OCI-LY3 (cell line): ENCODE measurements at regions not wholly inside any gene's neighbourhood (a gene's known extent, or its start where the extent isn't known, plus 50 kb on each side); places are given as distances from the start of the nearest gene placed in this dataset.

Experiments
- EZH2phosphoT487 ChIP-seq: fragments of 200-600 bp; shearing (Covaris generic); IDR thresholded peaks from 2 replicates; pipeline ENCODE4 v1.6.1; 2018; ENCODE audit warnings: antibody characterized with exemption, mixed run types, low read depth
- TF ChIP-seq, protein P1 (sequence below): fragments of 200-600, 300-600 bp; sonication (generic); IDR thresholded peaks from 2 replicates; pipeline ENCODE4 v1.5.1; 2014; ENCODE audit warnings: antibody characterized with exemption, low read length, low read depth

DNA sequence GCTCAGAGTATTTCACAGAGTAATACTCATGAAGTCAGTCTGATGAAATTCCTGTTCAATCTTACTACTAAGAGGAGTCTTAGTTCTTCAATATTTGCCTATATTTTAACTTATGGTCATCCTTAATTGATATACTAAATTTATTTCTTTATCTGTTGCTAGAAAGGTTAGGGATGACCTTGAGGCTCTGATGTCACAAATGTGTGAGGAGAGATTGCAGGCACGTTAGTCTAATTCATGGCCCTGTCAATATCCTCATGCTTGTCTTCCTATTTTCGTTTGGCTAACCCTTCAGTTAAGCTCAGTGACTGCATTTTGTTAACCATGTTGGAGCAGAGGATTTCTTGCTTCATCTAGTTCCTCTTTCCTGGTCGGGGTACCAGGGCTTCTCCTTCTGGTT is 704.7 kb upstream of the COBL start:
- TF ChIP-seq, protein P1, sequence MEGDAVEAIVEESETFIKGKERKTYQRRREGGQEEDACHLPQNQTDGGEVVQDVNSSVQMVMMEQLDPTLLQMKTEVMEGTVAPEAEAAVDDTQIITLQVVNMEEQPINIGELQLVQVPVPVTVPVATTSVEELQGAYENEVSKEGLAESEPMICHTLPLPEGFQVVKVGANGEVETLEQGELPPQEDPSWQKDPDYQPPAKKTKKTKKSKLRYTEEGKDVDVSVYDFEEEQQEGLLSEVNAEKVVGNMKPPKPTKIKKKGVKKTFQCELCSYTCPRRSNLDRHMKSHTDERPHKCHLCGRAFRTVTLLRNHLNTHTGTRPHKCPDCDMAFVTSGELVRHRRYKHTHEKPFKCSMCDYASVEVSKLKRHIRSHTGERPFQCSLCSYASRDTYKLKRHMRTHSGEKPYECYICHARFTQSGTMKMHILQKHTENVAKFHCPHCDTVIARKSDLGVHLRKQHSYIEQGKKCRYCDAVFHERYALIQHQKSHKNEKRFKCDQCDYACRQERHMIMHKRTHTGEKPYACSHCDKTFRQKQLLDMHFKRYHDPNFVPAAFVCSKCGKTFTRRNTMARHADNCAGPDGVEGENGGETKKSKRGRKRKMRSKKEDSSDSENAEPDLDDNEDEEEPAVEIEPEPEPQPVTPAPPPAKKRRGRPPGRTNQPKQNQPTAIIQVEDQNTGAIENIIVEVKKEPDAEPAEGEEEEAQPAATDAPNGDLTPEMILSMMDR: no peak
- TF ChIP-seq EZH2phosphoT487: no peak
